Naive thymus-derived CD4-positive, alpha-beta T cell (primary cell): ENCODE measurements at regions not wholly inside any gene's neighbourhood (a gene's known extent, or its start where the extent isn't known, plus 50 kb on each side); places are given as distances from the start of the nearest gene placed in this dataset.

ENCODE experiments used
- ATAC-seq: fragments of 150-1000 bp; cut with Tn5 transposase; 2 replicates; pipeline ENCODE4 v1.10.0; 2021; ENCODE audit warnings: mild to moderate bottlenecking, moderate library complexity
- CTCF ChIA-PET: fragments of 350-600 bp; sonication (Branson Sonifier 250); formaldehyde crosslinking; loops from one replicate; lab custom pipeline; 2021; ENCODE audit warnings: antibody characterized with exemption; lab: Charles Lee
- POLR2A ChIA-PET: fragments of 350-600 bp; sonication (Branson Sonifier 250); formaldehyde crosslinking; loops from one replicate; lab custom pipeline; 2021; ENCODE audit warnings: antibody characterized with exemption, inconsistent platforms; lab: Charles Lee
- DNase-seq, 9 donors: peaks; one replicate each; pipeline versions ENCODE4 v3.0.0 to v3.0.0-alpha.2; 2020 to 2022; ENCODE audit warnings: mixed read lengths in 1 of 9
- H3K27ac ChIP-seq: one replicate; pipeline ENCODE4 v1.7.0; 2013; ENCODE audit warnings: mild to moderate bottlenecking, low read depth, low read length, moderate library complexity
- H3K27me3 ChIP-seq, 2 donors: one replicate each; pipeline ENCODE4 v1.7.0; 2013; ENCODE audit warnings: low read length in 2 of 2, mild to moderate bottlenecking in 2 of 2, moderate library complexity in 2 of 2; ENCODE audit not compliant: control insufficient read depth in 2 of 2, insufficient read depth in 2 of 2
- H3K36me3 ChIP-seq, 3 experiments: 1 replicate in 2 of 3; 2 replicates in 1 of 3; pipeline ENCODE4 v1.7.0; 2013; ENCODE audit warnings: low read length in 3 of 3, mild to moderate bottlenecking in 3 of 3, moderate library complexity in 1 of 3; ENCODE audit not compliant: insufficient read depth in 3 of 3, control insufficient read depth in 2 of 3
- H3K4me1 ChIP-seq, 2 donors: one replicate each; pipeline ENCODE4 v1.7.0; 2013; ENCODE audit warnings: low read length in 2 of 2, mild to moderate bottlenecking in 2 of 2, moderate library complexity in 1 of 2; ENCODE audit not compliant: control insufficient read depth in 2 of 2, insufficient read depth in 2 of 2
- H3K4me3 ChIP-seq: 2 replicates; pipeline ENCODE4 v1.7.0; 2013; ENCODE audit warnings: mild to moderate bottlenecking, low read length
- H3K9me3 ChIP-seq, 3 experiments: 1 replicate in 2 of 3; 2 replicates in 1 of 3; pipeline ENCODE4 v1.7.0; 2013; ENCODE audit warnings: low read length in 3 of 3; ENCODE audit not compliant: control insufficient read depth in 2 of 3
- H3K27ac Mint-ChIP-seq, 9 donors: one replicate each; pipeline ENCODE4 v1.8.0; 2020 to 2022; ENCODE audit warnings: mixed read lengths in 9 of 9, mild to moderate bottlenecking in 8 of 9, moderate library complexity in 5 of 9, inconsistent platforms in 2 of 9
- H3K27me3 Mint-ChIP-seq, 5 donors: one replicate each; pipeline ENCODE4 v1.8.0; 2021 to 2022; ENCODE audit warnings: mixed read lengths in 5 of 5, mild to moderate bottlenecking in 1 of 5
- H3K36me3 Mint-ChIP-seq, 5 donors: one replicate each; pipeline ENCODE4 v1.8.0; 2020 to 2022; ENCODE audit warnings: mixed read lengths in 5 of 5, mild to moderate bottlenecking in 3 of 5, inconsistent platforms in 1 of 5
- H3K4me1 Mint-ChIP-seq, 7 donors: one replicate each; pipeline ENCODE4 v1.8.0; 2020 to 2022; ENCODE audit warnings: mixed read lengths in 7 of 7, mild to moderate bottlenecking in 3 of 7, inconsistent platforms in 1 of 7
- H3K4me3 Mint-ChIP-seq, 10 donors: one replicate each; pipeline ENCODE4 v1.8.0; 2020 to 2022; ENCODE audit warnings: mild to moderate bottlenecking in 10 of 10, mixed read lengths in 10 of 10, moderate library complexity in 6 of 10, inconsistent platforms in 2 of 10
- H3K9me3 Mint-ChIP-seq, 11 donors: one replicate each; pipeline ENCODE4 v1.8.0; 2020 to 2022; ENCODE audit warnings: mixed read lengths in 11 of 11, mild to moderate bottlenecking in 4 of 11, inconsistent platforms in 1 of 11, moderate library complexity in 1 of 11
- intact Hi-C, 2 donors: fragments of 100-400 bp; cut with micrococcal nuclease; formaldehyde crosslinking; loops; one replicate each; pipeline ENCODE4 v1.15.1; 2023

DNA sequence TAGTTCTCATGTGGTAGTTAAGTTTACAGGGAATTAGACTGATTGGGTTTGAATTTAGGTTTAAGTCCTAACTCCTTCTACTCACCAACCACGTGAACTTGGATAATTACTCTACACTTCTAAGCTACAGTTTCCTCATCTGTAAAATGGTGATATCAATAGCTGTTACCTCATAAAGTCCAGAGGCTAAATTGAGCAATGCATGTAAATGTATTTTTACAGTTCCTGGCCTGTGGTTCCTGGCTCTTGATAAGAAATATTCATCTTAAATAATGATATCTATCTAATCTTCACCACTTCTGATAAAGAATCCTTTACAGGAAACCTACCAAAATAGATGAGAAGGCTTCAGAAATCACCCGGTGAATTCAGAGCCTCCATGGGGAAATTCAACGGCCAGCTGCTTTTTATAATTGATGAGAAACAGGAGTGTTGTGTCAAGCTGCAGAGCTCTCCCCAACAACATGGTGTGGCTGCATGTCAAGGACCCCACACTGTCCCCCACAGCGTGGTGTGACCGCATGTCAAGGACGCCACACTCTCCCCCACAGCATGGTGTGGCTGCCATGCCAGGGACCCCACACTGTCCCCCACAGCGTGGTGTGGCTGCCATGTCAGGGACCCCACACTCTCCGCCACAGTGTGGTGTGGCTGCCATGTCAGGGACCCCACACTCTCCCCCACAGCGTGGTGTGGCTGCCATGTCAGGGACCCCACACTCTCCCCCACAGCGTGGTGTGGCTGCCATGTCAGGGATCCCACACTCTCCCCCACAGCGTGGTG, 80.8 kb upstream of the PEX5L start:
- Histone ChIP-seq H3K4me1 (no peaks in the 10 kb centered on the region), H3K4me3 (no peak overlapping the region), H3K27me3 (no peaks in the 10 kb centered on the region), H3K9me3 (no peaks in the 10 kb centered on the region), H3K27ac (no peak overlapping the region), H3K36me3 (no peaks in the 10 kb centered on the region)
- H3K36me3 Mint-ChIP-seq = no peaks in the 10 kb centered on the region
- H3K27ac Mint-ChIP-seq = no peak overlapping the region
- no peak overlapping the region for H3K4me3 Mint-ChIP-seq
- H3K4me1 Mint-ChIP-seq = no peaks in the 10 kb centered on the region
- peaks cover 0 to 7% (median 0%) of the 10 kb centered on the region in 11 donors for H3K9me3 Mint-ChIP-seq
- POLR2A ChIA-PET = no interaction called here
- H3K27me3 Mint-ChIP-seq = no peaks in the 10 kb centered on the region
- CTCF ChIA-PET = interaction anchor here (0.6 kb wide), 1 partner anchor 79 kb away, joined by 4 read pairs; no protein-coding TSS in a partner anchor
- intact Hi-C loops = no loop called here
- ATAC-seq (no peak), DNase-seq (no peak)

DNA sequence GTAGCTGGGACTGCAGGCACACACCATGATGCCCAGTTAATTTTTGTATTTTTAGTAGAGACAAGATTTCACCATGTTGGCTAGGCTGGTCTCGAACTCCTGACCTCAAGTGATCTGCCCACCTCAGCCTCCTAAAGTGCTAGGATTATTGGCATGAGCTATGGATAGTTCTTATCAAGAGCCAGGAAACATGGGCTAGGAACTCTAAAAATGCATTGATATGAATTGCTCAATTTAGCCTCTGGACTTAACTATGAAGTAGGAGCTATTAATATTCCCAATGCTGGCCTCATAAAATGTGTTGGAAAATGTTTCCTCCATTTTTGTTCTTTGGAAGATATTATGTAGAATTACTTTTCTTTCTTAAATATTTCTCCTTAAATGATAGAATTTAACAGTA, 82.8 kb upstream of the PEX5L start:
- Mint-ChIP-seq H3K4me1 (no peaks in the 10 kb centered on the region), H3K4me3 (no peak overlapping the region), H3K27me3 (no peaks in the 10 kb centered on the region), H3K36me3 (no peaks in the 10 kb centered on the region), H3K27ac (no peak overlapping the region), H3K9me3 (peaks cover 0 to 13% (median 3%) of the 10 kb centered on the region in 11 donors)
- CTCF ChIA-PET = no interaction called here
- Histone ChIP-seq H3K27ac (no peak overlapping the region), H3K9me3 (no peaks in the 10 kb centered on the region), H3K27me3 (no peaks in the 10 kb centered on the region), H3K4me3 (no peak overlapping the region), H3K36me3 (no peaks in the 10 kb centered on the region), H3K4me1 (no peaks in the 10 kb centered on the region)
- no peak for DNase-seq
- no peak for ATAC-seq
- intact Hi-C loops = no loop called here
- POLR2A ChIA-PET = no interaction called here

DNA sequence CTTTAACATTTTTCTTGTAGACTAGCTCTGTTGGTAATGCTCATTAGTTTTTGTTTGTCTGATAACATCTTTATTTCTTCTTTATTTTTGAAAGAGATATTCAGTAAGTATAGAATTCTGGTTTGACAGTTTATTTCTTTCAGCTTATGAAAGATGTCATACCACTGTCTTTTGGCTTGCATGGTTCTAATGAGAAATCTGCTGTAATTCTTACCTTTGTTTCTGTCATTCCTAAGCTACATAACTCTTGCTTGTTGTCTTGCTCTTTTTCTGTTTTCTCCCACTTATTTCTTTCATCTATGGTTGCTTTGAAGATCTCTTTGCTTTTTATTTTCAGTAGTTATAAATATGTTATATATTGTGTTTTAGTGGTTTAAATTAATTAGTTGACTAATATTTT, 87.2 kb upstream of the PEX5L start:
- Mint-ChIP-seq H3K27ac (no peak overlapping the region), H3K36me3 (peaks cover 0 to 9% (median 0%) of the 10 kb centered on the region in 5 donors), H3K27me3 (peaks cover 0 to 4% (median 0%) of the 10 kb centered on the region in 5 donors), H3K9me3 (peaks cover 4 to 28% (median 12%) of the 10 kb centered on the region in 11 donors), H3K4me3 (no peak overlapping the region), H3K4me1 (no peaks in the 10 kb centered on the region)
- intact Hi-C loops = no loop called here
- ChIA-PET CTCF (no interaction called here), POLR2A (no interaction called here)
- H3K27ac ChIP-seq = no peak overlapping the region
- H3K4me3 ChIP-seq = no peak overlapping the region
- ATAC-seq (no peak), DNase-seq (no peak)
- H3K27me3 ChIP-seq = no peaks in the 10 kb centered on the region
- H3K36me3 ChIP-seq = no peaks in the 10 kb centered on the region
- H3K9me3 ChIP-seq = peaks cover 0 to 4% (median 0%) of the 10 kb centered on the region in 3 experiments
- H3K4me1 ChIP-seq = no peaks in the 10 kb centered on the region

DNA sequence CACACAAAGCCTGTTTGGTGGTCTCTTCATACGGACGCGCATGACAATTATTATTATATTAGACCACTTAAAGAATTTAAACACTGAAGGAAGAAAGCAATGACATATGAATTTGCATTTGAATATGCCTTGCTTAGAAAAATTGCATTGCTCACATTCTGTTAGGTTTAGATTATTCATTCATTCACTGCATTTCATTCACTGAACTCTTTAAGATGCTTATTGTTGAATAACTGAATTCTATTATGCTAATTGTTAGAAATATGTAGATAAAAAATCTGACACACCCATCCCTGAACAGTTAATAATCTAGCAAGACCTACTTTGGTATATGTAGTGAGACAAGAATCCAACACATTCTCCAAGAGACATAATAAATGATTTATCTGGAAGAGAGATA, 94.4 kb upstream of the PEX5L start:
- no peaks in the 10 kb centered on the region for H3K36me3 ChIP-seq
- Mint-ChIP-seq H3K27me3 (peaks cover 0 to 4% (median 0%) of the 10 kb centered on the region in 5 donors), H3K9me3 (peaks cover 0 to 17% (median 11%) of the 10 kb centered on the region in 11 donors), H3K4me1 (no peaks in the 10 kb centered on the region), H3K36me3 (peaks cover 0 to 9% (median 0%) of the 10 kb centered on the region in 5 donors), H3K4me3 (no peak overlapping the region), H3K27ac (no peak overlapping the region)
- no peaks in the 10 kb centered on the region for H3K27me3 ChIP-seq
- intact Hi-C loops = no loop called here
- no peak overlapping the region for H3K27ac ChIP-seq
- CTCF ChIA-PET = no interaction called here
- DNase-seq = no peak
- H3K4me3 ChIP-seq = no peak overlapping the region
- no peaks in the 10 kb centered on the region for H3K9me3 ChIP-seq
- POLR2A ChIA-PET = no interaction called here
- no peaks in the 10 kb centered on the region for H3K4me1 ChIP-seq
- no peak for ATAC-seq

DNA sequence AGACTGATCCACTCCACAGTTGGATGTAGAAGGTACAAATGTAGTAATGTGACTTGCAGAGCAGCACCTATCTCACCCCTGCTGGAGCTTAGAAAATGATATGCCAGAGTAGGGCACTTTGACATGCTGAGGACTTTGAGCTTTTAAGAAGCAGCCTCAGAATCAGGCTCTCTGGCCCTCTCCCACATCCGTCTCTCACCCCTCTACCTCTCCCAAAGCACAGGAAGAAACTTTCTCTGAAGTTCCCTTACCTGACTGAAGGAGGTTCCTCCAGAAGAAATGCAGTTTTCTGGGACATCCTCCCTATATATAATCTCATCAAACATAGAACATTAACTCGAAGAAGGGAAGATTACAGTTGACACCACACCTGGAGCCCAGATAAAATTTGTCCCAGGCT, 98.4 kb upstream of the PEX5L start:
- H3K4me3 Mint-ChIP-seq = no peak overlapping the region

DNA sequence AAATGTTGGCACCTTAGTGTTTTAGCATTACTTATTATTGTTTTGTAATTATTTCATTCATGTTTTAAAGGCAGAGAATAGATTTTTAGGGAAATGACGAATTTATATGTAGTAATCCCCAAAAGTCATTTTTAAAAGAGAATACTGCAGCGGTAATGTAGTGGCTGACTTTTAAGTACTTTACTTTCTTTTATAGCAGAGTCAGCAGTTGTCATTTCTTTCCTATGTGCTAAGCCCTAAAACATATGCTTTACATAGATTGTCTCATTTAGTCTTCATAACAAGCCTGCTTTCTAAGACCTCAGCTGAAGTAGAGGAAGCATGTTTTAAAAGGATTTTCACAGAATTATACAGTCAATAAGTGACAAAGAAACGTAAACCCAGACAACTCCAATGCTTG, 102.1 kb upstream of the PEX5L start:
- intact Hi-C loops = no loop called here
- no peaks in the 10 kb centered on the region for H3K9me3 ChIP-seq
- H3K27ac Mint-ChIP-seq = no peak overlapping the region
- no peak overlapping the region for H3K4me3 Mint-ChIP-seq
- ChIA-PET CTCF (no interaction called here), POLR2A (no interaction called here)
- no peaks in the 10 kb centered on the region for H3K4me1 ChIP-seq
- peaks cover 0 to 4% (median 0%) of the 10 kb centered on the region in 5 donors for H3K27me3 Mint-ChIP-seq
- H3K4me3 ChIP-seq = no peak overlapping the region
- no peaks in the 10 kb centered on the region for H3K36me3 Mint-ChIP-seq
- peaks cover 0 to 10% (median 4%) of the 10 kb centered on the region in 11 donors for H3K9me3 Mint-ChIP-seq
- no peaks in the 10 kb centered on the region for H3K27me3 ChIP-seq
- H3K4me1 Mint-ChIP-seq = no peaks in the 10 kb centered on the region
- ATAC-seq = no peak
- no peak for DNase-seq
- H3K27ac ChIP-seq = no peak overlapping the region
- H3K36me3 ChIP-seq = no peaks in the 10 kb centered on the region

More for the DNA sequence above, 98.4 kb upstream of the PEX5L start:
- peaks cover 0 to 6% (median 0%) of the 10 kb centered on the region in 11 donors for H3K9me3 Mint-ChIP-seq
- H3K36me3 Mint-ChIP-seq = no peaks in the 10 kb centered on the region
- no peaks in the 10 kb centered on the region for H3K4me1 Mint-ChIP-seq
- H3K9me3 ChIP-seq = no peaks in the 10 kb centered on the region
- ATAC-seq = no peak
- no peak overlapping the region for H3K4me3 ChIP-seq
- ChIA-PET CTCF (no interaction called here), POLR2A (no interaction called here)
- no peaks in the 10 kb centered on the region for H3K36me3 ChIP-seq
- H3K27me3 ChIP-seq = no peaks in the 10 kb centered on the region
- intact Hi-C loops = no loop called here
- peaks cover 0 to 4% (median 0%) of the 10 kb centered on the region in 5 donors for H3K27me3 Mint-ChIP-seq
- H3K27ac ChIP-seq = no peak overlapping the region
- no peak overlapping the region for H3K27ac Mint-ChIP-seq
- no peaks in the 10 kb centered on the region for H3K4me1 ChIP-seq
- DNase-seq = no peak

DNA sequence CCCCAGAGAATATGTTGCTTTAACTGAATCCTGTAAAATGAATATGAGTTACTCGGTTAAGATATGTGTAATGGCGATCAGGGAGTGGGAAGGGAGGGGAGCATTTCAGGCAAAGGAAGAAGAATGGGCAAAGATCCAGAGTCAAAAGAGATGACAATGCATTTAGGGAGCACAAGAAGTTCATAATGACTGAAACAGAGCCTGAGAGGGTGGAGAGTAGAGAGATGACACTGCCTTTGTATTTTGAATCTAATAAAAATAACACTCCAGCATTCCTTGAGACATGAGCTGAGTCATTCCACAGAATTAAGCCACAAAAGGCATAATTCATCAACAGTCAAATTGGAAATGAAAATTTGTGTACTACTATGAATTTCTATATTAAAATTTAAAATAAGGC, 105.3 kb upstream of the PEX5L start:
- CTCF ChIA-PET = no interaction called here
- H3K27ac Mint-ChIP-seq = no peak overlapping the region
- Histone ChIP-seq H3K27ac (no peak overlapping the region), H3K4me1 (no peaks in the 10 kb centered on the region), H3K9me3 (no peaks in the 10 kb centered on the region), H3K27me3 (no peaks in the 10 kb centered on the region), H3K4me3 (no peak overlapping the region), H3K36me3 (no peaks in the 10 kb centered on the region)
- ATAC-seq (no peak), DNase-seq (no peak)
- H3K4me3 Mint-ChIP-seq = no peak overlapping the region
- peaks cover 0 to 10% (median 4%) of the 10 kb centered on the region in 11 donors for H3K9me3 Mint-ChIP-seq
- intact Hi-C loops = no loop called here
- POLR2A ChIA-PET = no interaction called here
- H3K36me3 Mint-ChIP-seq = no peaks in the 10 kb centered on the region
- no peaks in the 10 kb centered on the region for H3K27me3 Mint-ChIP-seq
- no peaks in the 10 kb centered on the region for H3K4me1 Mint-ChIP-seq
